Ishikawa (cell line): ENCODE measurements at regions not wholly inside any gene's neighbourhood (a gene's known extent, or its start where the extent isn't known, plus 50 kb on each side); places are given as distances from the start of the nearest gene placed in this dataset.

Source experiments
- FOXM1 ChIP-seq: IDR thresholded peaks from 2 replicates; pipeline ENCODE4 v1.6.1; 2012; ENCODE audit warnings: low read depth, borderline replicate concordance
- TF ChIP-seq, protein P1 (sequence below): IDR thresholded peaks from 2 replicates; pipeline ENCODE4 v1.6.1; 2012

DNA sequence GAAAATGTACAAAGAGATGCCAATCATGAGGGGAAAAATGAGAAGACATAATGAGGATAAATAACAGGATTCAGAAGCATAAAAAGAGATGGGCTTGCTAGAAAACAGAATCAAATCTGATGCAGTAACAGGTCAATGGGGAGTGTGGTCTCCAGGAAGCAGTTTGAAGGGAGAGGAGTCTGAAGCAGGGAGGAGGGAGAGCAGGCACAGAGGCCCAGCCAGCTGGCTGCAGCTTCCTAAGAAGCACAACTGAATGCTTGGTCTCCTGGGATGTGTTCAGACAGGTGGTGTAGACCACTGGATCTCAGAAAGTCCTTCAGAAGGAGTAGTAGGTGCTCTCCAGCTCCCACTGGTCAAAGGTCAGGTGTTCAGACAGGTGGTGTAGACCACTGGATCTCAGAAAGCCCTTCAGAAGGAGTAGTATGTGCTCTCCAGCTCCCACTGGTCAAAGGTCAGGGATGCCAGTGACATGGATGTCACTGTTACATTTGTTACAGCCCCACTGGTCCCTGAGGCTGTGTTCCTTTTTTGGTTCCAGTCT is 68.3 kb upstream of the UBAC2 start:
- TF ChIP-seq, protein P1, sequence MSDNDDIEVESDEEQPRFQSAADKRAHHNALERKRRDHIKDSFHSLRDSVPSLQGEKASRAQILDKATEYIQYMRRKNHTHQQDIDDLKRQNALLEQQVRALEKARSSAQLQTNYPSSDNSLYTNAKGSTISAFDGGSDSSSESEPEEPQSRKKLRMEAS: no peak
- no peak for TF ChIP-seq FOXM1
